ENCODE measurements at regions not wholly inside any gene's neighbourhood (a gene's known extent, or its start where the extent isn't known, plus 50 kb on each side); places are given as distances from the start of the nearest gene placed in this dataset.

DNA sequence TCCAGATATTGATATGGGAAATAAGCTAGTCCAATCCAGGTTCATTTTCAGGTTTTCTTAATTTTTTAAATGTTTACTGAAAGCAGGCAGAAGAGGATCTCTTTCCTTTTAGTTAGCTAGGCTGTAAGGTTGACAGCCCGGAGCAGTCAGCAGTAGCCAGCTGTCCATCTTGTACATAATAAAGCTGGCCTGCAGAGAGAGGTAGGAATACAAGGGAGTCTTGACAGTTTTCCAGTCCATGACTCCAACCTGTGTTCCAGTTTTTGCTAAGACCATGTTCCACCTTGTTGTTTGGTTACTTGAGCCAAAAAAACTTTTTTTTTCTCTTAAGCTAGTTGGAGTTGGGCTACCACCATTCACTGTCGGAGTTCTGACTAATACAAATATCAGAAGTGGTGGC lies 402.7 kb upstream of the TEX13C start:
- no peak for TF ChIP-seq POLR2AphosphoS5 (IDR thresholded peaks at IDR 0.05; ENCODE audit: low read depth, low read length)
- TF ChIP-seq POLR2A (IDR thresholded peaks at IDR 0.05; ENCODE audit: low read depth, low read length), result no peak

Data from GM12892 (cell line).